GM12873 (cell line): ENCODE measurements at regions not wholly inside any gene's neighbourhood (a gene's known extent, or its start where the extent isn't known, plus 50 kb on each side); places are given as distances from the start of the nearest gene placed in this dataset.

Experiments used
- CTCF ChIP-seq: IDR thresholded peaks from 2 replicates; pipeline ENCODE4 v1.5.1; 2012; ENCODE audit warnings: low read depth, mild to moderate bottlenecking, moderate library complexity, low read length, control low read depth; ENCODE audit not compliant: insufficient read depth; ENCODE audit errors: missing control alignments

DNA sequence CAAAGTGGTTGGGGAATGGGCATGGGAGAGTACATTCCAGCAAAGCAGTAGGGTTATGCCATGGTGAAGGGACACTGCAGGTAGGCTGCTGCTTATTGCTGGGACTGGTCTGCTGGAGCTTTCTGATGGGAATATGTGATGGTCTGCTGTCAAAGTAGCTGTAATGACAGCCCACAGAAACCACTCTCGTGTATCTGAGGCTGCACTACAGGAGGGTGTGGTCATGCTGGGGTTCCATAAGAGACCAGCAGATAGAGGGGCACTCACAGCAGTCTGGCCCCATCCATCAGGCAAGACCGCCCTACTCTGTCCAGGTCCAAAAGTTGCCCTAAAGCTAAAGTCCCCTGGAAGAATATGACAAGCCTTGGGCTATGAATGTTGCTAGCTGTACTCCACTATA is 739.3 kb downstream of the COL12A1 start:
- no peak for TF ChIP-seq CTCF

DNA sequence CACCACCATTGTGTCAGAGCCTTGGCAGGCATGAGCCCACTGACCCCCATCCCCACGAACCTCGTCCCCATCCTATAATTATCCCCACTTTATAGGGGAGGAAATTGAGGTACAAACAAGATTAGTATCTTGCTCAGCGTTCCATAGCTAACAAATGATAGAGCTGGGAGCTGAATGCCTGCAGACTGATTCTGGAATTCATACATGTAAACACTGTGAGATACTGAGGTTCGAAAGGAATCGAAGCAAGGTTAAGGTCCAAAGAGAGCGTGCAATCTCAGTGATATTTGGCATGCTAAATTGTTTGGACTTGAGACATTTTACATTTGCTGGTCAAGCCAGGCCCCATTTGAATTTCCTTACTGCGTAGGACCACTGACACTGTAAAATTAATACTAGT is 746.6 kb downstream of the COL12A1 start:
- TF ChIP-seq CTCF = no peak

DNA sequence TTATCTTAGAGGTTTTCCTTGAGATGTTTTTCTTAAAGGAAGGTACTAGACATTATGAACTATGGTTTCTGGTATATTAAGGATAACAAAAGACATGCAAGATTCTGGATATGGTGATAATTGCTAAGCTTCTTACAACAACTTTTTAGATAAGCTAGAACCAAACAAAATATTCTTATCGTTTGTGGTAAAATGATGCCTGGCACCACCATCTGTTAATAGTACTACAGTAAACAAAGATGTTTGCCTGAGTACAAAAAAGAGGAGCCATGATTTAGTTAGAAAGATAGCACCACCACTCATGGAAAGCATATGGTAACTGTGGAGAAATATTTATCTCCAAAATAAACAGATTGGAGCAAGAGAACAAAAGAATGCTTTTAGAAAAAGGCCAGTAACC is 747.3 kb downstream of the COL12A1 start:
- TF ChIP-seq CTCF = no peak

- no peak for TF ChIP-seq CTCF
These were observed 750.1 kb downstream of the COL12A1 start for GRCh38 chr6:74455786-74456185.

GRCh38 chr6:74451953-74452352 is 753.9 kb downstream of the COL12A1 start:
- TF ChIP-seq CTCF = no peak

DNA sequence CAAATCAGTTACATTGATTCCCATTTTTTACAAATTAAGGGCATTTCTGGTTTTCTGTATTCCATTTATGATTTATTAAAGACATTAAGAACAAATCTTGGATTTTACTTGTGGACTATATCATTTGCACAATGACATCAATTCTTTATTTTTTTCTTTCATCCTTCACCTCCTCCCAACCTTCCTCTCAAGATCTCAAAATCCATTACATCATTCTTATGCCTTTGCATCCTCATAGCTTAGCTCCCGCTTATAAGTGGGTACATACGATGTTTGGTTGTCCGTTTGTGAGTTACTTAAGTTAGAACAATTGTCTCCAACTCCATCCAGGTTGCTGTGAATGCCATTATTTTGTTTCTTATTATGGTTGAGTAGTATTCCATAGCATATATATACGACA is 752.8 kb downstream of the CD109 start:
- no peak for TF ChIP-seq CTCF

- TF ChIP-seq CTCF = no peak
These were observed 751.0 kb downstream of the CD109 start for GRCh38 chr6:74447013-74447412.
